Astrocyte of the spinal cord (primary cell): ENCODE measurements at regions not wholly inside any gene's neighbourhood (a gene's known extent, or its start where the extent isn't known, plus 50 kb on each side); places are given as distances from the start of the nearest gene placed in this dataset.
"Not testable (repeated sequence)": the region's sequence is repeated elsewhere in the genome, so short reads cannot be mapped to it uniquely, and the experiment has no call there.

Source experiments
- DNase-seq: peaks from one replicate; pipeline ENCODE4 v3.0.0; 2011; ENCODE audit warnings: low read depth, low spot score
- H3K4me3 ChIP-seq: 2 replicates; pipeline ENCODE4 v1.5.1; 2011; ENCODE audit warnings: low read depth, mild to moderate bottlenecking, low read length, moderate library complexity
- CTCF ChIP-seq: IDR thresholded peaks from 2 replicates; pipeline ENCODE4 v1.5.1; 2012; ENCODE audit warnings: low read depth, mild to moderate bottlenecking, low read length, inconsistent platforms
- in situ Hi-C: cut with HindIII; loops from 2 replicates; pipeline ENCODE4 v1.10.0; 2017; ENCODE audit warnings: low sequenced_read_pairs

- H3K4me3 ChIP-seq: no peak overlapping the region
- no peak for DNase-seq
- TF ChIP-seq CTCF: no peak
- in situ Hi-C loops: no loop called here
These were observed 154.6 kb downstream of the BRD1 start for GRCh38 chr22:49673048-49673447.

- DNase-seq: no peak
- TF ChIP-seq CTCF: no peak
- in situ Hi-C loops: no loop called here
- no peak overlapping the region for H3K4me3 ChIP-seq
These were observed 155.6 kb downstream of the BRD1 start for GRCh38 chr22:49672014-49672516.

GRCh38 chr22:49671331-49672013, 156.2 kb downstream of the BRD1 start:
- TF ChIP-seq CTCF: no peak
- in situ Hi-C loops: no loop called here
- DNase-seq: no peak
- no peak overlapping the region for H3K4me3 ChIP-seq

DNA sequence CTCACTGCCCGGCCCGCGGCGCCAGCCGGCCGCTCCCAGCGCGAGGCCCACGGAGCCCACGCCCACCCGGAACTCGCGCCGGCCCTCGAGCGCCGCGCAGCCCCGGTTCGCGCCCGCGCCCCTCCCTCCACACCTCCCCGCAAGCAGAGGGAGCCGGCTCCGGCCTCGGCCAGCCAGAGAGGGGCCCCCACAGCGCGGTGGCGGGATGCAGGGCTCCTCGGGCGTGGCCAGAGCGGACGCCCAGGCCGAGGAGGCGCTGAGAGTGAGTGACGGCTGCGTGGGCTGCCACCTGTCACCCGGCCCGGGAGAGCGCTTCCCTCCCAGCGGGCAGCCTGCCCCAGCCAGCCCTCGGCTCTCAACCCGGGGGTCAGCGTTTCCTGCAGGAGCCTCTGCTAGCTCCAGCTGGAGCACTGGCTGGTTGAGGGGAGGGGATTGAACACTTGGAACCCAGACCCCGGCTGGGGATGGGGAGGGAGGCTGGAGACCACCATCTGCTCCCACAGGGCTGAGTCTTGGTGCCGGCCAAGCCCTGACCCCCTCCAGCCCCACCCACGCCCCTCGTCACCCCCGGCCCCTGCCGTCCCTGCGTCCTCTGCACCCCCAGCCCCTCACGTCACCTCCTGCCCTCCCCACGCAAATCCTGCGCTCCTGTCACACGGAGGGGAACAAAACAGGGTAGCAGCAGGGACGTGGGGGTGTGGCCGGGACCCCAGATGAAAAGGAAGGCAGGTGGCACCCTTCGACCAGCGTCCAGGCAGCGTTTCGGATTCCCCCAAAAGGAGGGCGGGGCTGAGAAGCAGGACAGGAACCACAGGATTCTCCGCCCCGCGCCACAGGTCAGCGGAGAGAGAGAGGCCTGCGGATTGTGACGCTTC, 157.0 kb downstream of the BRD1 start:
- in situ Hi-C loops: no loop called here
- no peak for TF ChIP-seq CTCF
- H3K4me3 ChIP-seq: no peak overlapping the region
- no peak for DNase-seq

DNA sequence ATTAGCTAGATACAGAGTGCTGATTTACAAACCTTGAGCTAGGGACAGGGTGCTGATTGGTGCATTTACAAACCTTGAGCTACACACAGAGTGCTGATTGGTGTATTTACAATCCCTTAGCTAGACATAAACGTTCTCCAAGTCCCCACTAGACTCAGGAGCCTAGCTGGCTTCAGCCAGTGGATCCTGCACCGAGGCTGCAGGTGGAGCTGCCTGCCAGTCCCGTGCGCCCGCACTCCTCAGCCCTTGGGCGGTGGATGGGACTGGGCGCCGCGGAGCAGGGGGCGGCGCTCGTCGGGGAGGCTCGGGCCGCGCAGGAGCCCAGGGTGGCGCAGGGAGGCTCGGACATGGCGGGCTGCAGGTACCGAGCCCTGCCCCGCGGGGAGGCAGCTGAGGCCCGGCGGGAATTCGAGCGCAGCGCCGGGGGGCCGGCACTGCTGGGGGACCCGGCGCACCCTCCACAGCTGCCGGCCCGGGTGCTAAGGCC, 157.7 kb downstream of the BRD1 start:
- H3K4me3 ChIP-seq, DNase-seq, in situ Hi-C loops: not testable (repeated sequence)

DNA sequence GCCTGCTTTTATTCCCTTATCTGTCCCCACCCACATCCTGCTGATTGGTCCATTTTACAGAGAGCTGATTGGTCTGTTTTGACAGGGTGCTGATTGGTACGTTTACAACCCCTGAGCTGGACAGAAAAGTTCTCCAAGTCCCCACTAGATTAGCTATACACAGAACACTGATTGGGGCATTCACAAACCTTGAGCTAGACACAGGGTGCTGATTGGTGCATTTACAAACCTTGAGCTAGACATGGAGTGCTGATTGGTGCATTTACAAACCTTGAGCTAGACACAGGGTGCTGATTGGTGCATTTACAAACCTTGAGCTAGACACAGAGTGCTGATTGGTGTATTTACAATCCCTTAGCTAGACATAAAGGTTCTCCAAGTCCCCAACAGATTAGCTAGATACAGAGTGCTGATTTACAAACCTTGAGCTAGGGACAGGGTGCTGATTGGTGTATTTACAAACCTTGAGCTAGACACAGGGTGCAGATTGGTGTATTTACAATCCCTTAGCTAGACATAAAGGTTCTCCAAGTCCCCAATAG, 158.2 kb downstream of the BRD1 start:
- DNase-seq, H3K4me3 ChIP-seq, in situ Hi-C loops: not testable (repeated sequence)

- in situ Hi-C loops: no loop called here
- no peak for TF ChIP-seq CTCF
- H3K4me3 ChIP-seq: no peak overlapping the region
- DNase-seq: no peak
These were observed 159.3 kb downstream of the BRD1 start for GRCh38 chr22:49668402-49668801.
